HG03457 (cell line): ENCODE measurements at regions not wholly inside any gene's neighbourhood (a gene's known extent, or its start where the extent isn't known, plus 50 kb on each side); places are given as distances from the start of the nearest gene placed in this dataset.
"Not testable (repeated sequence)": the region's sequence is repeated elsewhere in the genome, so short reads cannot be mapped to it uniquely, and the experiment has no call there.

Source experiments
- ATAC-seq: cut with Tn5 transposase; IDR thresholded peaks from one replicate; pipeline ENCODE4 v1.9.1; 2021; ENCODE audit warnings: moderate number of reproducible peaks; ENCODE audit not compliant: unreplicated experiment

GRCh38 chr3:103829723-103830326 is 1395.0 kb downstream of the ZPLD1 start:
- ATAC-seq, result no peak

- ATAC-seq, result no peak
Measured at GRCh38 chr3:103847081-103848062, 1412.6 kb downstream of the ZPLD1 start.

- no peak for ATAC-seq
Measured at GRCh38 chr3:103851793-103852192, 1417.0 kb downstream of the ZPLD1 start.

- ATAC-seq, result no peak
Measured at GRCh38 chr3:103862415-103862814, 1427.6 kb downstream of the ZPLD1 start.

- ATAC-seq, result no peak
Measured at GRCh38 chr3:103863381-103863780, 1428.6 kb downstream of the ZPLD1 start.

GRCh38 chr3:103866113-103866512 is 1431.3 kb downstream of the ZPLD1 start:
- no peak for ATAC-seq

GRCh38 chr3:103873021-103873420 is 1438.2 kb downstream of the ZPLD1 start:
- ATAC-seq, result no peak

GRCh38 chr3:103873897-103874545 is 1439.2 kb downstream of the ZPLD1 start:
- no peak for ATAC-seq

- not testable (repeated sequence) for ATAC-seq
Measured at GRCh38 chr3:103881809-103882208, 1447.0 kb downstream of the ZPLD1 start.

GRCh38 chr3:103889675-103890074 is 1454.9 kb downstream of the ZPLD1 start:
- ATAC-seq, result no peak

- ATAC-seq, result no peak
Measured at GRCh38 chr3:103894162-103894822, 1459.5 kb downstream of the ZPLD1 start.

- ATAC-seq, result no peak
Measured at GRCh38 chr3:103899328-103899727, 1464.5 kb downstream of the ZPLD1 start.

GRCh38 chr3:103904991-103905390 is 1461.7 kb upstream of the ALCAM start:
- ATAC-seq, result no peak

GRCh38 chr3:103906304-103906703 is 1460.4 kb upstream of the ALCAM start:
- ATAC-seq, result no peak

GRCh38 chr3:103906808-103907207 is 1459.9 kb upstream of the ALCAM start:
- no peak for ATAC-seq

GRCh38 chr3:103907567-103907966 is 1459.1 kb upstream of the ALCAM start:
- no peak for ATAC-seq

- ATAC-seq, result no peak
Measured at GRCh38 chr3:103909395-103909794, 1457.3 kb upstream of the ALCAM start.

- no peak for ATAC-seq
Measured at GRCh38 chr3:103918336-103918735, 1448.4 kb upstream of the ALCAM start.

- ATAC-seq, result no peak
Measured at GRCh38 chr3:103919327-103919726, 1447.4 kb upstream of the ALCAM start.

GRCh38 chr3:103923907-103924306 is 1442.8 kb upstream of the ALCAM start:
- no peak for ATAC-seq

GRCh38 chr3:103924544-103924943 is 1442.2 kb upstream of the ALCAM start:
- no peak for ATAC-seq
